HFF-Myc (cell line): ENCODE measurements at regions not wholly inside any gene's neighbourhood (a gene's known extent, or its start where the extent isn't known, plus 50 kb on each side); places are given as distances from the start of the nearest gene placed in this dataset.
A peak's percentile ranks its signal among the peaks of the same experiment; 100 is the strongest.

Source experiments
- DNase-seq: peaks from one replicate; pipeline ENCODE4 v3.0.0-alpha.2; 2011; ENCODE audit warnings: low read depth; ENCODE audit errors: extremely low read depth
- H3K4me3 ChIP-seq: replicated peaks from 2 replicates; pipeline ENCODE4 v1.5.1; 2011; ENCODE audit warnings: low read depth, mild to moderate bottlenecking, control low read depth, low read length
- TF ChIP-seq, protein P1 (sequence below): IDR thresholded peaks from 2 replicates; pipeline ENCODE4 v1.5.1; 2012; ENCODE audit warnings: mild to moderate bottlenecking, low read depth, low read length, control low read depth; ENCODE audit errors: missing control alignments

DNA sequence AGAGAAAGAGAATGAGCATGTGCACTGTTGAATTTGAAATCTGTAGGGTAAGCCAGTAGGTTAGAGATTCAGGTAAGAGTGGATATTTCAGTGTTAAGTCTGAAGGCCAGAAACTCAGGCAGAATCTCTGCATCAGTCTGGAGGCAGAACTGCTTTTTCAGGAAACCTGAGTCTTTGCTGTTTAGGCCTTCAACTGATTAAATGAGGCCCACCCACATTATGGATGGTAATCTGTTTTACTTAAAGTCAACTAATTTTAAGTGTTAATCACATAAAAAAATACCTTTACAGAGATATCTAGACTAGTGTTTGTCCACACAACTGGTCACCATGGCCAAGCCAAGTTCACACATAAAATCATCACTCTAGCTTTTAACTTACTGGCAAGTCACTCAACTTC lies 205.0 kb upstream of the DDHD1 start:
- TF ChIP-seq, protein P1, sequence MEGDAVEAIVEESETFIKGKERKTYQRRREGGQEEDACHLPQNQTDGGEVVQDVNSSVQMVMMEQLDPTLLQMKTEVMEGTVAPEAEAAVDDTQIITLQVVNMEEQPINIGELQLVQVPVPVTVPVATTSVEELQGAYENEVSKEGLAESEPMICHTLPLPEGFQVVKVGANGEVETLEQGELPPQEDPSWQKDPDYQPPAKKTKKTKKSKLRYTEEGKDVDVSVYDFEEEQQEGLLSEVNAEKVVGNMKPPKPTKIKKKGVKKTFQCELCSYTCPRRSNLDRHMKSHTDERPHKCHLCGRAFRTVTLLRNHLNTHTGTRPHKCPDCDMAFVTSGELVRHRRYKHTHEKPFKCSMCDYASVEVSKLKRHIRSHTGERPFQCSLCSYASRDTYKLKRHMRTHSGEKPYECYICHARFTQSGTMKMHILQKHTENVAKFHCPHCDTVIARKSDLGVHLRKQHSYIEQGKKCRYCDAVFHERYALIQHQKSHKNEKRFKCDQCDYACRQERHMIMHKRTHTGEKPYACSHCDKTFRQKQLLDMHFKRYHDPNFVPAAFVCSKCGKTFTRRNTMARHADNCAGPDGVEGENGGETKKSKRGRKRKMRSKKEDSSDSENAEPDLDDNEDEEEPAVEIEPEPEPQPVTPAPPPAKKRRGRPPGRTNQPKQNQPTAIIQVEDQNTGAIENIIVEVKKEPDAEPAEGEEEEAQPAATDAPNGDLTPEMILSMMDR, result no peak
- no peak for DNase-seq
- no peak overlapping the region for H3K4me3 ChIP-seq

DNA sequence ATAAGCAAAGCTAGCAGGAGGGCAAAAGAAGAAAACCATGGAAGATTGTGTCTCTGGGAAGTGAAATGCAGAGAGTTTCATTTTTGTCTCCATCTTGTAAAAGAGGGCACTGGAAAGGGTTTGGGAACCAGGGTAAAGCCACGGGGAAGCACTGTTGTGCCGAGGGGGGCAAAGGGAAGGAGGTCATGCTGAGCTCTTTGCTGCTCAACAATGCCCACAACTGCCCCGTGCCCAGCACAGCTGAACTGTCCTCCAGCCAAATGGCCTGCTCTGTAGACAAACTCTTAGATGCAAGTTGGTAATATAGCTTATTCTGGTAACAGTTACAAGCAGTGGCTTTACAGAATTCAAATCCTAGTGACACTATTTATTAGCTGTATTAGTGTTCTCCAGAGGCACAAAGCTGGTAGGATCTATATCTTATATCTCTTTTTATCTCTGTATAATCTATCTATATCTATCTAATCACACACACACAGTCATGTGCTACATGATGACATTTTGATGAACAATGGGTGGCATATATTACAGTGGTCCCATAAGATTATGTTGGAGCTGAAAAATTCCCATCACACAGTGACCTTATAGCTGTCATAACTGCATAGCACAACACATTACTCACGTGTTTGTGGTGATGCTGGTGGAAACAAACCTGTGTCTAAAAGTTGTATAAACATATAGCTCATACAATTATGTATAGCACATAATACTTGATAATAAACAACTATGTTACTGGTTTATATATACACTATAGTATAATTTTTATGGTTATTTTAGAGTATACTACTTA lies 203.4 kb upstream of the DDHD1 start:
- DNase-seq, result no peak
- H3K4me3 ChIP-seq, result no peak overlapping the region
- TF ChIP-seq, protein P1, result no peak

DNA sequence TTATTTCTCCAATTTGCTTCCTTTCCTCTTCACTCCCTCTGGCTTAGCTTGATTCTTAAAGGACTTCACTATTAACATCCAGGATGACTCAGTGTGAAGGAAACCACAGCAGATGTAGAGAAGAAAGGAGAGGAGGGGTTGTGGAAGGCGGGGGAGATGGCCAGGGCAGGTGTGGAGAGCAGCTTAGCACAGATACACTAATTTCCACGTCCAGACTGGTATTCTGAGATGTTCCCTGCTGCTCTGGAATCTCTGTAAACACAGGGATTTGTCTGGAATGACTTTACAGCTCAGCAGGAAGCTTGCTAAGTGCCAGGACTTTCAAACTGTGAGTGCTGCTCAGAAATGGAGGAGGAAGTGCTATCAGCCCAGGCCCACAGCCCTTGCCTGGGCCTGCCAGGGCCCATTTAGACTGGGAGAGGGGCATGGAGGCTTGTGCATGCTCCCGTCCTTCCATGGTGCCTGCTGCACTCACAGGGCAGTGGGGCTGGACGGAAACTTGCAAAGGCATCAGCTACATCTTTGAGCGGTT lies 202.5 kb upstream of the DDHD1 start:
- DNase-seq, result peak; percentile 89
- TF ChIP-seq, protein P1, result no peak
- no peak overlapping the region for H3K4me3 ChIP-seq

DNA sequence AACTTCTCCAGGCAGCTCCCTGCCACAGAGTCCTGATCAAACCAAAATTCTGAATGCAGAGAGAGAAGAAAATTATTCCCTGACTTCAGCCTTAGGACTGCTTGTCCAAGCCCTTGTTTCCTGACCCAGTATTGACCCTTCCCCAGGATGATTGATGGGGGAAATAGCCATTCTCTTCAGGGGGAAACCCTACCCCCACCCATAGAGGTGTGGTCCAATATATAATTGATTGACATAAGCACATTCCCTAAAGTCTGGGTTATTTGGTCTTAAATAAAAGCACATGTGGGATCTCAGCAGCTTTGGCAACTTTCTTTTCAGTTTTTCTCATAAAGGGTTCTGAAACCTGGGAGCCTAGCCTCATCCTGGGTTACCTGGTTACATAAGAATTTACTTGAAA lies 201.2 kb upstream of the DDHD1 start:
- no peak overlapping the region for H3K4me3 ChIP-seq
- DNase-seq, result no peak
- TF ChIP-seq, protein P1, result no peak

DNA sequence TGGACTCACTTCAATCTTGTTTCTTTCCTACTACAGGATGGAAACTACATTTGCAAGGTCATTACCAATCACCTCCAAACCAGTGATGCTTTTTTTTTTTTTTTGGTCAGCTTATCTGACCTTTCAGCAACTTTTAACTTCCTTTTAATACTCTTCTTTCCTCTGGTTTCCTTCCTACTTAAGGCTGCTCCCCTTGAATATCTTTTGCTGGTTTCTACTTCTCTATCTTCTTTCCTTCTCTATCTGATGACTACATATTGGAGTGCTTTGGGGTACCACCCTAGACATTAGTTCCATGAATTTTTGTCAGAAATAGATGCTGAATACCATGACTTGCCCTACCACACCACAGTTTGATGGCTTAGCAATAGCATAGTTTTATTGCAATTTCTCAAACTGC lies 197.7 kb upstream of the DDHD1 start:
- no peak for DNase-seq
- TF ChIP-seq, protein P1, result no peak
- no peak overlapping the region for H3K4me3 ChIP-seq

DNA sequence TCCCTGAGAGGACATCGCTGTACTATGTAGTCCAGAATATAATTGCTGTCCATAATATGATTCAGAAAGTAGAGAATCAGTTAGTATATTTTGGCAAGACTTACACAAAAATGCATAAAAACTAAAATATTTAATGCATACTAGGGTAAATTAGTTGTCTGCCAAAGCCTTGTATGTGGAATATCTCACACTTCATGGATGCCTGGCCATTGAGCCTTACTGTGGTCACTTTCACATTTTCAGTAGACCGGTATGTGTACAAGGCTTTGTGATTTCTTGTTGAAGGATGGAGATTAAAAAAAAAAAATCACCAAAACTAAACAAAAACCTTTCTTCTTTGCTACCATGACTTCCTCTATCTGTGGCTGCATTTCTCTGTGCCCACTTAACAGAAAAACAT lies 197.3 kb upstream of the DDHD1 start:
- H3K4me3 ChIP-seq, result no peak overlapping the region
- TF ChIP-seq, protein P1, result no peak
- no peak for DNase-seq

DNA sequence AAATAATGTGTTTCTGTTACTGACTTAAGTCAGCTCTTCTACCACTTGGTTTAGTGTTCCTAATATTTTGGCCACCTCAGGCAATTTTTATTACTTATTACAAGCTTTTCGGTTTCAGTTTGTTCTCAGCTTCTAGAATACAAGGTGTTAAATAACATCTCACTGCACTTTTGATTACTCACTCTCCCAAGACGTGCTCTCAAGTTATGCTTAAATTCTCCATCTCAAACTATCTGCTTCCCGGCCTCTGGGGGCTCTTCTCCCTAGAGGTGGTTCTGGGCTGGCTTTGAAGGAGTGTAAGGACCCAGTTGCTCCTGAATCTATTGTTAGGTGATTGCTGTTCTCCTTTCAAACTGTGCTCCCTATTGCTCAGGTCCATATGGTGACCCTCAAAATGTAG lies 193.9 kb upstream of the DDHD1 start:
- H3K4me3 ChIP-seq, result no peak overlapping the region
- TF ChIP-seq, protein P1, result no peak
- no peak for DNase-seq
